GM19239 (cell line): ENCODE measurements at regions not wholly inside any gene's neighbourhood (a gene's known extent, or its start where the extent isn't known, plus 50 kb on each side); places are given as distances from the start of the nearest gene placed in this dataset.

ENCODE experiments used
- DNase-seq: peaks from one replicate; pipeline ENCODE4 v3.0.0; 2011; ENCODE audit warnings: low spot score; ENCODE audit not compliant: insufficient read length
- FAIRE-seq: peaks from 2 replicates; lab custom pipeline; 2011; peaks lifted over from hg19 to GRCh38; lab: Jason Lieb, UNC

DNA sequence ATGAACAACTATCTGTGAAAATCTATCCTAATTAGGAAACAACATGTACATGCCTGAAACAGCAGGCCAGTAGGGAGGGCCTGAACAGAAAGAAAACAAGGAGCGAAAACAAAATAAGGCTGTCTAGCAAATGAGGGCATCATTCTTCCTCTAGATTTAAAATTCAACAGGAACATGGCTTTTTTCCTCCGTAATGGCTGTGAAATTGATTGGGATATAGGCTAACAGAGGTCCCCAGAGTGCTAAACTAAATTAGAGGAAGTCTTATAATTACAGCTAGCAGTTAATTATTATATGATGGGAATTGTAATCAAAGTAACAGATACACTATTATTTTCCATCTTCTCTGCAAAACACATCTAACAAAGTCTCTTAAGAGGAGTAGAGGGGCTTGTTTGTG is 51.7 kb upstream of the TIAM1 start:
- FAIRE-seq (no peak), DNase-seq (no peak)

DNA sequence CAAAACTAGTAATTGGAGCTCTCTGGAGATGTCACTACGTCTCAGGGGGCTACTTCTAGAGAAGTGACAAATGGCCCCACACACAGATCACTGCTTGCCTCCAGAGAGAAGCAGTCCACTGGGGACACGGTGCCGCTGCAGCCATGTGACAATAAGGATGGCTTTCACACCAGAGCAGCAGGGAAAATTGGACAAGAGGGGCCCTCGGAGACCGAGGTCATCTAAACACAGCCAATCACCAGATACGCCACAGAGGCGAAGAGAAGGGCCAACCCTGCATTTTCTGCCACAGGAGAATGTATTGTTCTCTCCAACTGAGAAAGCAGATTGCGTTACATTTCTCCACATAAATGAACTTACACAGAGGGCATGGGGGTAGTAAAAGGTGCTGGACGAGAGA is 51.2 kb upstream of the TIAM1 start:
- FAIRE-seq (no peak), DNase-seq (no peak)

DNA sequence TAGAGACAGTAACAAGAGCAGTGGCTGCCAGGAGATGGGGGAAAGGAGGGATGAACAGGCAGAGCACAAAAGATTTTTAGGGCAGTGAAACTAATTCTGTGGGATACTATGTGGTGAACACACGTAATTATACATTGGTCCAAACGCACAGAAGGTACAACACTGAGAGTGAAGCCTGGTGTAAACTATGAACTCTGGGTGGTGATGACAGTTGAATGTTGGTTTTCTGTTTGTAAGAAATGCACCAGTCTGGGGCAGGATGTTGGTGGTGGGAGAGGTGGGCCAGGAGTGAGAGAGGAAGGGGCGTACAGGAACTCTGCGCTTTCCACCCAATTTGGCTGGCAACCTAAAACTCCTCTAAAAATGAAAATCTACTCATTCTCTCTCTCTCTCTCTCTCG is 50.2 kb upstream of the TIAM1 start:
- FAIRE-seq (no peak), DNase-seq (no peak)
